HEK293 (cell line): ENCODE measurements at regions not wholly inside any gene's neighbourhood (a gene's known extent, or its start where the extent isn't known, plus 50 kb on each side); places are given as distances from the start of the nearest gene placed in this dataset.

Source experiments
- CTCF ChIA-PET: fragments of 350-600 bp; formaldehyde crosslinking; extraction: SDS; loops from one replicate; lab custom pipeline; 2021; ENCODE audit warnings: antibody characterized with exemption; lab: Yijun Ruan, JAX
- POLR2A ChIA-PET: fragments of 300-600 bp; formaldehyde crosslinking; extraction: SDS; loops from one replicate; lab custom pipeline; 2020; ENCODE audit warnings: antibody characterized with exemption, inconsistent platforms; lab: Yijun Ruan, JAX
- H3K27ac ChIP-seq: fragments of 200-500 bp; sonication (Bioruptor generic); 2 replicates; pipeline ENCODE4 v1.5.1; 2014; ENCODE audit warnings: low read depth, low read length, control low read depth, inconsistent platforms; ENCODE audit errors: extremely low read depth
- H3K36me3 ChIP-seq, 2 experiments: fragments of 200-500 bp in 1 of 2; sonication (Bioruptor generic) in 1 of 2; 1 replicate in 1 of 2; 2 replicates in 1 of 2; pipeline ENCODE4 v1.5.1; 2014 to 2017; ENCODE audit warnings: inconsistent platforms in 2 of 2, low read length in 2 of 2; ENCODE audit not compliant: control insufficient read depth in 2 of 2, insufficient read depth in 1 of 2
- H3K4me1 ChIP-seq: fragments of 200-500 bp; sonication (Bioruptor generic); 2 replicates; pipeline ENCODE4 v1.5.1; 2014; ENCODE audit warnings: mild to moderate bottlenecking, low read length, inconsistent platforms; ENCODE audit not compliant: control insufficient read depth, insufficient read depth
- H3K4me3 ChIP-seq: 2 replicates; pipeline ENCODE4 v1.5.1; 2011; ENCODE audit warnings: low read depth, mild to moderate bottlenecking, control low read depth, low read length, moderate library complexity
- H3K9me3 ChIP-seq: fragments of 200-500 bp; sonication (Bioruptor generic); 2 replicates; pipeline ENCODE4 v1.5.1; 2014; ENCODE audit warnings: low read depth, low read length, inconsistent platforms; ENCODE audit not compliant: control insufficient read depth, insufficient read depth
- HOXC10 ChIP-seq: sonication (generic); formaldehyde crosslinking; IDR thresholded peaks from 2 replicates; pipeline ENCODE4 v1.8.1; 2023; ENCODE audit warnings: mild to moderate bottlenecking, missing genetic modification reagents
- IKZF3 ChIP-seq: fragments of 450-650 bp; IDR thresholded peaks from 2 replicates; pipeline ENCODE4 v1.5.0; 2018; ENCODE audit warnings: missing biosample characterization, mild to moderate bottlenecking, missing genetic modification characterization, moderate library complexity
- MEIS1 ChIP-seq: sonication (generic); formaldehyde crosslinking; IDR thresholded peaks from 2 replicates; pipeline ENCODE4 v1.8.1; 2022; ENCODE audit warnings: missing genetic modification reagents, mild to moderate bottlenecking, borderline replicate concordance
- OVOL3 ChIP-seq: fragments of 450-650 bp; formaldehyde crosslinking; IDR thresholded peaks from 2 replicates; pipeline ENCODE4 v1.5.1; 2016; ENCODE audit warnings: missing biosample characterization, missing genetic modification characterization
- TRIM28 ChIP-seq: IDR thresholded peaks from 2 replicates; pipeline ENCODE4 v1.6.1; 2011; ENCODE audit warnings: low read length, control low read depth, borderline replicate concordance
- ZBTB1 ChIP-seq: fragments of 450-650 bp; formaldehyde crosslinking; IDR thresholded peaks from 2 replicates; pipeline ENCODE4 v1.5.1; 2016; ENCODE audit warnings: missing biosample characterization, missing genetic modification characterization
- ZFP37 ChIP-seq: fragments of 450-650 bp; formaldehyde crosslinking; IDR thresholded peaks from 2 replicates; pipeline ENCODE4 v1.5.1; 2016; ENCODE audit warnings: missing biosample characterization, missing genetic modification characterization
- ZNF10 ChIP-seq: fragments of 450-650 bp; formaldehyde crosslinking; IDR thresholded peaks from 2 replicates; pipeline ENCODE4 v1.5.1; 2017; ENCODE audit warnings: missing biosample characterization, missing genetic modification characterization
- ZNF133 ChIP-seq: fragments of 450-650 bp; formaldehyde crosslinking; IDR thresholded peaks from 2 replicates; pipeline ENCODE4 v1.5.1; 2016; ENCODE audit warnings: missing biosample characterization, missing genetic modification characterization
- ZNF202 ChIP-seq: fragments of 450-650 bp; formaldehyde crosslinking; IDR thresholded peaks from 2 replicates; pipeline ENCODE4 v1.5.1; 2016; ENCODE audit warnings: missing biosample characterization, missing genetic modification characterization, borderline replicate concordance
- ZNF211 ChIP-seq: fragments of 450-650 bp; formaldehyde crosslinking; IDR thresholded peaks from 2 replicates; pipeline ENCODE4 v1.5.1; 2016; ENCODE audit warnings: low read depth, missing biosample characterization, missing genetic modification characterization
- ZNF239 ChIP-seq: fragments of 450-650 bp; formaldehyde crosslinking; IDR thresholded peaks from 2 replicates; pipeline ENCODE4 v1.5.1; 2016; ENCODE audit warnings: missing biosample characterization, missing genetic modification characterization
- ZNF248 ChIP-seq: fragments of 450-650 bp; formaldehyde crosslinking; IDR thresholded peaks from 2 replicates; pipeline ENCODE4 v1.5.1; 2017; ENCODE audit warnings: missing biosample characterization, missing genetic modification characterization
- ZNF530 ChIP-seq: fragments of 450-650 bp; formaldehyde crosslinking; IDR thresholded peaks from 2 replicates; pipeline ENCODE4 v1.5.1; 2016; ENCODE audit warnings: low read depth, missing biosample characterization, missing genetic modification characterization
- ZNF548 ChIP-seq: fragments of 450-650 bp; formaldehyde crosslinking; IDR thresholded peaks from 2 replicates; pipeline ENCODE4 v1.5.1; 2016; ENCODE audit warnings: missing biosample characterization, missing genetic modification characterization
- ZNF571 ChIP-seq: fragments of 450-650 bp; formaldehyde crosslinking; IDR thresholded peaks from 2 replicates; pipeline ENCODE4 v1.5.0; 2017; ENCODE audit warnings: missing biosample characterization, missing genetic modification characterization
- ZNF701 ChIP-seq: fragments of 450-650 bp; formaldehyde crosslinking; IDR thresholded peaks from 2 replicates; pipeline ENCODE4 v1.5.1; 2016; ENCODE audit warnings: missing biosample characterization, missing genetic modification characterization
- ZNF830 ChIP-seq: fragments of 450-650 bp; IDR thresholded peaks from 2 replicates; pipeline ENCODE4 v1.5.0; 2018; ENCODE audit warnings: missing biosample characterization, missing genetic modification characterization, low read depth, mild to moderate bottlenecking, moderate library complexity
- ZNF843 ChIP-seq: fragments of 450-650 bp; formaldehyde crosslinking; IDR thresholded peaks from 2 replicates; pipeline ENCODE4 v1.5.1; 2016; ENCODE audit warnings: missing biosample characterization, missing genetic modification characterization
- ZSCAN30 ChIP-seq: fragments of 450-650 bp; IDR thresholded peaks from 2 replicates; pipeline ENCODE4 v1.5.1; 2018; ENCODE audit warnings: missing biosample characterization, mild to moderate bottlenecking, missing genetic modification characterization, moderate library complexity
- TF ChIP-seq, protein P1 (sequence below): fragments of 450-650 bp; formaldehyde crosslinking; IDR thresholded peaks from 2 replicates; pipeline ENCODE4 v1.5.1; 2016; ENCODE audit warnings: missing biosample characterization, missing genetic modification characterization, low read depth
- TF ChIP-seq, protein P2 (sequence below): fragments of 450-650 bp; formaldehyde crosslinking; IDR thresholded peaks from 2 replicates; pipeline ENCODE4 v1.5.1; 2016; ENCODE audit warnings: missing biosample characterization, missing genetic modification characterization
- TF ChIP-seq, protein P3 (sequence below): fragments of 450-650 bp; formaldehyde crosslinking; IDR thresholded peaks from 2 replicates; pipeline ENCODE4 v1.5.1; 2016; ENCODE audit warnings: missing biosample characterization, missing genetic modification characterization
- TF ChIP-seq, protein P4 (sequence below): fragments of 450-650 bp; formaldehyde crosslinking; IDR thresholded peaks from 2 replicates; pipeline ENCODE4 v1.5.1; 2016; ENCODE audit warnings: missing biosample characterization, missing genetic modification characterization

DNA sequence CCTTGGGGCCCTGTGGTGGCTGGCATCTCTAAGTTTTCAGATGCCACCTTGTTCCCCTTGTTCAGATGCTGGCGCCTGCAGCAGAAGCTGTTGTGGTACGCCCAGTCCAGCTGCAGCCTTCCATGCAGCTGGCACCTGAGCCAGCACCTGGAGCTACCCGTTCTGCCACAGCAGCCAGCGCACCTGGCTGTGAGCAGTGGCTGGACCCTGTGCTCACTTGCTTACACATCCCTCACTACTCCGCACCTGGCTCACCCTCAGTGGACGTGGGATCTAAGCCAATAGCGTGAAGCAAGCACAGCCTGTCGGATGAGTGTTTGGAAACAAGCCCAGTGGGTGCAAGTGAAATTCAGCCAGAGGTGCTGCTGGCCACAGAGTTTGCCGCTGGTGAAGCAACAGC is 607.5 kb upstream of the BCHE start (continued):
- no peak for TF ChIP-seq ZSCAN30 (tag by site-specific recombination)
- TF ChIP-seq ZNF202 = no peak
- TF ChIP-seq, all 188 proteins: peak for 0

DNA sequence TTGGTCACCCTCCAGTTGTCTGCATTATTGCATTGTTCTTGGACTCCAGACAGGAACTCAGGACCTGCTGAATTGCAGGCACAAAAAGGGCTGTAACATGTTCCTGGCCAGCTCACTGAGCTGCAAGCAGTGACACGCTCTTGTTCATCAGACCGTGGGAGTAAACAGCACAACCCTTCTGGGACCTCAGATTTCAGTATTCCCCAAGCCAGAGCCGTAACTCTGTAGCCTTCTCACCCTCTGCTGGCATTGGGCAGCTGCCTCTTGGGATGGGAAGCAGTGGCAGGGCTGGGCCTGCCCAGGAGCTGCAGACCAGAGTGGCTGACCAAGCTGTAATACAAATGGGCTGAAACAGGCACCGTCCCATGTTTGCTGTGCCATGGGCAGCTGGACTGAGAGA is 607.1 kb upstream of the BCHE start:
- no peaks in the 10 kb centered on the region for H3K9me3 ChIP-seq
- H3K27ac ChIP-seq = no peak overlapping the region
- CTCF ChIA-PET = no interaction called here
- TF ChIP-seq ZFP37 = no peak
- no peak for TF ChIP-seq ZBTB1
- TF ChIP-seq ZNF239 (tag by site-specific recombination) = no peak
- TF ChIP-seq, protein P1, sequence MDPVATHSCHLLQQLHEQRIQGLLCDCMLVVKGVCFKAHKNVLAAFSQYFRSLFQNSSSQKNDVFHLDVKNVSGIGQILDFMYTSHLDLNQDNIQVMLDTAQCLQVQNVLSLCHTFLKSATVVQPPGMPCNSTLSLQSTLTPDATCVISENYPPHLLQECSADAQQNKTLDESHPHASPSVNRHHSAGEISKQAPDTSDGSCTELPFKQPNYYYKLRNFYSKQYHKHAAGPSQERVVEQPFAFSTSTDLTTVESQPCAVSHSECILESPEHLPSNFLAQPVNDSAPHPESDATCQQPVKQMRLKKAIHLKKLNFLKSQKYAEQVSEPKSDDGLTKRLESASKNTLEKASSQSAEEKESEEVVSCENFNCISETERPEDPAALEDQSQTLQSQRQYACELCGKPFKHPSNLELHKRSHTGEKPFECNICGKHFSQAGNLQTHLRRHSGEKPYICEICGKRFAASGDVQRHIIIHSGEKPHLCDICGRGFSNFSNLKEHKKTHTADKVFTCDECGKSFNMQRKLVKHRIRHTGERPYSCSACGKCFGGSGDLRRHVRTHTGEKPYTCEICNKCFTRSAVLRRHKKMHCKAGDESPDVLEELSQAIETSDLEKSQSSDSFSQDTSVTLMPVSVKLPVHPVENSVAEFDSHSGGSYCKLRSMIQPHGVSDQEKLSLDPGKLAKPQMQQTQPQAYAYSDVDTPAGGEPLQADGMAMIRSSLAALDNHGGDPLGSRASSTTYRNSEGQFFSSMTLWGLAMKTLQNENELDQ (tag by site-specific recombination) = no peak
- TF ChIP-seq TRIM28 = no peak
- TF ChIP-seq ZNF701 = no peak
- TF ChIP-seq, protein P2, sequence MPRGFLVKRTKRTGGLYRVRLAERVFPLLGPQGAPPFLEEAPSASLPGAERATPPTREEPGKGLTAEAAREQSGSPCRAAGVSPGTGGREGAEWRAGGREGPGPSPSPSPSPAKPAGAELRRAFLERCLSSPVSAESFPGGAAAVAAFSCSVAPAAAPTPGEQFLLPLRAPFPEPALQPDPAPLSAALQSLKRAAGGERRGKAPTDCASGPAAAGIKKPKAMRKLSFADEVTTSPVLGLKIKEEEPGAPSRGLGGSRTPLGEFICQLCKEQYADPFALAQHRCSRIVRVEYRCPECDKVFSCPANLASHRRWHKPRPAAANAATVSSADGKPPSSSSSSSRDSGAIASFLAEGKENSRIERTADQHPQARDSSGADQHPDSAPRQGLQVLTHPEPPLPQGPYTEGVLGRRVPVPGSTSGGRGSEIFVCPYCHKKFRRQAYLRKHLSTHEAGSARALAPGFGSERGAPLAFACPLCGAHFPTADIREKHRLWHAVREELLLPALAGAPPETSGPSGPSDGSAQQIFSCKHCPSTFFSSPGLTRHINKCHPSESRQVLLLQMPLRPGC (tag by site-specific recombination) = no peak
- TF ChIP-seq, protein P3, sequence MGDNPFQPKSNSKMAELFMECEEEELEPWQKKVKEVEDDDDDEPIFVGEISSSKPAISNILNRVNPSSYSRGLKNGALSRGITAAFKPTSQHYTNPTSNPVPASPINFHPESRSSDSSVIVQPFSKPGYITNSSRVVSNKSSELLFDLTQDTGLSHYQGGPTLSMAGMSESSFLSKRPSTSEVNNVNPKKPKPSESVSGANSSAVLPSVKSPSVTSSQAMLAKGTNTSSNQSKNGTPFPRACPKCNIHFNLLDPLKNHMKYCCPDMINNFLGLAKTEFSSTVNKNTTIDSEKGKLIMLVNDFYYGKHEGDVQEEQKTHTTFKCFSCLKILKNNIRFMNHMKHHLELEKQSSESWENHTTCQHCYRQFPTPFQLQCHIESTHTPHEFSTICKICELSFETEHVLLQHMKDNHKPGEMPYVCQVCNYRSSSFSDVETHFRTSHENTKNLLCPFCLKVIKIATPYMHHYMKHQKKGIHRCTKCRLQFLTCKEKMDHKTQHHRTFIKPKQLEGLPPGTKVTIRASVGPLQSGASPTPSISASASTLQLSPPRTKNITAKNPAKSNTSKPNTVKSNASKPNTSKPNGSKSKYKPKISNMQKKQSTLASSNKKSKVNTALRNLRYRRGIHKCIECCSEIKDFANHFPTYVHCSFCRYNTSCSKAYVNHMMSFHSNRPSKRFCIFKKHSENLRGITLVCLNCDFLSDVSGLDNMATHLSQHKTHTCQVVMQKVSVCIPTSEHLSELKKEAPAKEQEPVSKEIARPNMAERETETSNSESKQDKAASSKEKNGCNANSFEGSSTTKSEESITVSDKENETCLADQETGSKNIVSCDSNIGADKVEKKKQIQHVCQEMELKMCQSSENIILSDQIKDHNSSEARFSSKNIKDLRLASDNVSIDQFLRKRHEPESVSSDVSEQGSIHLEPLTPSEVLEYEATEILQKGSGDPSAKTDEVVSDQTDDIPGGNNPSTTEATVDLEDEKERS = no peak
- TF ChIP-seq, protein P4, sequence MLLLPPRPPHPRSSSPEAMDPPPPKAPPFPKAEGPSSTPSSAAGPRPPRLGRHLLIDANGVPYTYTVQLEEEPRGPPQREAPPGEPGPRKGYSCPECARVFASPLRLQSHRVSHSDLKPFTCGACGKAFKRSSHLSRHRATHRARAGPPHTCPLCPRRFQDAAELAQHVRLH (tag by site-specific recombination) = no peak
- TF ChIP-seq ZNF830 = no peak
- no peak for TF ChIP-seq IKZF3 (tag by site-specific recombination)
- no peak for TF ChIP-seq ZNF571 (tag by site-specific recombination)
- TF ChIP-seq OVOL3 (tag by site-specific recombination) = no peak
- TF ChIP-seq, all 188 proteins: peak for 0
- POLR2A ChIA-PET = no interaction called here
- Histone ChIP-seq H3K4me3 (no peak overlapping the region), H3K36me3 (no peaks in the 10 kb centered on the region), H3K4me1 (no peaks in the 10 kb centered on the region)

DNA sequence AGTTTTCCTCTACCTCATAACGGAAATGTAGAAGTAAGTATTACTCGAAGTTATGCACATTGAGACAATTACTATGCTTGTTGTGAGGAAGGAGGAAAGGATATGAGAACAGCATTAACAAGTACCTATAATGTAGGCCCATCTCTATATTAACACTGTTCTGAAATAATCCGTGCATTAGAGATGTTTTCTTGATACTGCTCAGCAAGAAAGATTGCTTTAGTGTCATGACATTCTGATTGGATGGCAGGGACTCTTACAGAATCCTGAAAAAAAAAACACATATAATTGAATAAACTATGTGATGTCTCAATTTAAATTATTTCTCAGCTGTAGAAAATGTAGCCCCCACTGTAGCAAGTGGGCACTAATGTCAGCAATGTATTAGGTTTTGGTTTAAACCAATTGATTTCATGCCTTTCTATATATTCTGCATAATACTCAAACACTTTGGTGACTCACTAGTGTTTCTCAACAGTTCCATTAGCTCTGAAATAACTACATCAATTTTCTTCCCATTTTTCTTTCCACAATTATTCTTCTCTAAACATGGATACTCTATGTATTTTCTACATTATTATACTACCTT is 598.3 kb upstream of the BCHE start:
- ChIA-PET CTCF (interaction anchor here (1.0 kb wide), 1 partner anchor 11 kb away, joined by 3 read pairs; no protein-coding TSS in a partner anchor), POLR2A (no interaction called here)
- H3K4me1 ChIP-seq = no peaks in the 10 kb centered on the region
- TF ChIP-seq ZNF548 (no peak), ZNF211 (tag by site-specific recombination) (no peak), MEIS1 (CRISPR knock-in tag) (no peak), ZNF530 (no peak), ZNF843 (tag by site-specific recombination) (no peak), HOXC10 (CRISPR knock-in tag) (no peak), ZNF248 (tag by site-specific recombination) (no peak), ZNF10 (tag by site-specific recombination) (no peak), ZNF133 (tag by site-specific recombination) (no peak)
- TF ChIP-seq, all 188 proteins: peak for 0
- no peaks in the 10 kb centered on the region for H3K36me3 ChIP-seq
- H3K27ac ChIP-seq = no peak overlapping the region
- H3K4me3 ChIP-seq = no peak overlapping the region
- H3K9me3 ChIP-seq = no peaks in the 10 kb centered on the region
